ENCODE measurements at regions not wholly inside any gene's neighbourhood (a gene's known extent, or its start where the extent isn't known, plus 50 kb on each side); places are given as distances from the start of the nearest gene placed in this dataset.
A peak's percentile ranks its signal among the peaks of the same experiment; 100 is the strongest.

DNA sequence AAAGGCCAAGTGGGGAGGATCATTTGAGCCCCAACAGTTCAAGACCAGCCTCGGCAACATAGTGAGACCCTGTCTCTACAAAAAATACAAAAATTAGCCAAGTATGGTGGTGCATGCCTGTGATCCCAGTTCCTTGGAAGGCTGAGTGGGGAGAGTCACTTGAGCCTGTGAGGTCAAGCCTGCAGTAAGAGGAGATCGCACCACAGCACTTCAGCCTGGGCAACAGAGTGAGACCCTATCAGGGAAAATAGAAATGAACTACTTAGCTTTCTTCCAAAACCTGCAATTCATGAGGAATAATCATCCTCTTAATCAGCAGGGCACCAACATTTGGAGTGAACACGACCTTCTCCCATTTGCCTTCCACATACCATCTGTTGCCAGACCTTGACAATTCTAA, 96.1 kb downstream of the OR2K2 start:
- DNase-seq (ENCODE audit: low read depth), result no peak
- TF ChIP-seq CTCF (IDR thresholded peaks at IDR 0.05; ENCODE audit: insufficient read depth, low read depth, low read length, missing control alignments), result no peak

DNA sequence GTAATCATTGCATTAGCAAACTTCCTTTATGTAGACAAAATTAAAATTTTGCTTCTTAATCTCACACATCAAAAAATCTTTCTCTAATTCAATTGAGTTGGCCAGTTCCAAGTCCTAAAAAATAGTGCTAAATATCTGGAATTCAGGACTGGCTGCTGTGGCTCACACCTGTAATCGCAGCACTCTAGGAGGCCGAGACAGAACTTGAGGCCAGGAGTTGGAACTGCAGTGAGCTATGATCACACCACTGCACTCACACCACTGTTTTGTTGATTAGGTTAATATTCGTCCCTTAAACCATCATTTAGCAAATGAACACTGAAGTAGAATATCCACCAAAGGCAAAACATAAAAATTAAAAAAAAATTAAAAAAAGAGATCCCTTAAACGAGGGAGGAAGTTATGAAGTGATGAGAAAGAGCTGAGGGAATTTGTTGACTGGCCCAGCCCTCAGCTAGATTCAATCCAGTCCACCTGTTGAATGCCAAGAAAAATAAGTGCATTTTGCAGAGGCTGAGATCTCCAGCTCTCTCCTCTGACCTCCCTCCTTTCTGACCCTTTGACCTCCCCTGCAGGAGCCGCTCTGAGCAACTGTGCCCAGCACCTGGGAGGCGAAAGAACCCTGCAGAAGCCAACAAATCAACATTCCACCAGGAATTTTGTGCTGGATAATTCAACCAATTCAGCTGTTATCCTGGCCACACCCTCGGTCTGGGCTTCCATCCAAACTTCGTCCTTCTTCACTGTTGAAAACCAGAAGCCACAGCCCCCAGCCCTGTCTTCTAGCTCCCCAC, 96.8 kb downstream of the OR2K2 start:
- DNase-seq (ENCODE audit: low read depth), result no peak
- H3K4me3 ChIP-seq (ENCODE audit: low read depth, low read length), result no peak overlapping the region
- no peak for TF ChIP-seq CTCF (IDR thresholded peaks at IDR 0.05; ENCODE audit: insufficient read depth, low read depth, low read length, missing control alignments)

More for the DNA sequence above, 96.1 kb downstream of the OR2K2 start:
- no peak overlapping the region for H3K4me3 ChIP-seq (ENCODE audit: low read depth, low read length)

DNA sequence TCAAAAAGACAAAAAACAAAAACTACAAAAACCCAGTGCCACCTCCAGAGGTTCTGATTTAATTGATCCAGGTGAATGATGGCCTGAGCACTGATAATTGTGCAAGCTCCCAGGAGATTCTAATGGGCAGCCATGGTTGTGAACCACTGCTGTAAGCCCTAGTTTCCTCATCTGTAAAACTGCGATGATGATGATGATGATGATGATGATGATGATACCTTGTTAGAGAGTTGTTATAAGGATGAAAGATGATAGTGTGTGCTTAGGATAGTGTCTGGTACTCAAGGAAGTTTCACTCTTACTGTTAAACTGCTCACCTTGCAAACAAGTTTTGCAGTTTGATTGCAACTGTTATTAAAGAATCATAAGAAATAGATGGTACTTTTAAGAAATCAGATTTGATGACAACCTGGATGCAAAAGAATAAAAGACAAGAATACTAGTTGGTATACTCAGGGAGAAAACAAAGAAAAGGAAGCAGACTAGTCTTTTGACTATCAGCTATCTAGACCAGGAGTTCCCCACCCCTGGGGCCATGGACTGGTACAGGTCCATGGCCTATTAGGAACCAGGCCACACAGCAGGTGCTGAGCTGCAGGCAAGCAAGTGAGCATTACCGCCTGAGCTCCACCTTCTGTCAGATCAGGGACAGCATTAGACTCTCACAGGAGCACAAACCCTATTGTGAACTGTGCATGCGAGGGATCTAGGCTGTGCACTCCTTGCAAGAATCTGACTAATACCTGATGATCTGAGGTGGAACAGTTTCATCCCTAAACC, 98.0 kb downstream of the OR2K2 start:
- no peak for TF ChIP-seq CTCF (IDR thresholded peaks at IDR 0.05; ENCODE audit: insufficient read depth, low read depth, low read length, missing control alignments)
- peak; percentile 37 for DNase-seq (ENCODE audit: low read depth)
- H3K4me3 ChIP-seq (ENCODE audit: low read depth, low read length), result no peak overlapping the region

- peak; percentile 2 for DNase-seq (ENCODE audit: low read depth)
- no peak overlapping the region for H3K4me3 ChIP-seq (ENCODE audit: low read depth, low read length)
- no peak for TF ChIP-seq CTCF (IDR thresholded peaks at IDR 0.05; ENCODE audit: insufficient read depth, low read depth, low read length, missing control alignments)
Measured at GRCh38 chr9:111222757-111223156, 107.3 kb downstream of the OR2K2 start.

- TF ChIP-seq CTCF (IDR thresholded peaks at IDR 0.05; ENCODE audit: insufficient read depth, low read depth, low read length, missing control alignments), result no peak
- H3K4me3 ChIP-seq (ENCODE audit: low read depth, low read length), result no peak overlapping the region
- DNase-seq (ENCODE audit: low read depth), result no peak
Measured at GRCh38 chr9:111212874-111213273, 117.2 kb downstream of the OR2K2 start.

DNA sequence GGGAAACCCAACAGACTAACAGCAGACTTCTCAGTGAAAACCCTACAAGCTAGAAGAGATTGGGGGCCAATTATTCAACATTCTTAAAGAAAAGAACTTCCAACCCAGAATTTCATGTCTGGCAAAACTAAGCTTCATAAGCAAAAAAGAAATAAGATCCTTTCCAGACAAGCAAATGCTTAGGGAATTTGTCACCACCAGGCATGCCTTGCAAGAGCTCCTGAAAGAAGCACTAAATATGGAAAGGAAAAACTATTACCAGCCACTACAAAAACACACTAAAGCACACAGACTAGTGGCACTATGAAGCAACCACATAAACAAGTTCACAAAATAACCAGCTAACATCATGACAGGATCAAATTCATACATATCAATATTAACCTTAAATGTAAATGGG, 131.1 kb downstream of the OR2K2 start:
- TF ChIP-seq CTCF (IDR thresholded peaks at IDR 0.05; ENCODE audit: insufficient read depth, low read depth, low read length, missing control alignments), result no peak
- no peak for DNase-seq (ENCODE audit: low read depth)

More for the DNA sequence above, 131.1 kb downstream of the OR2K2 start:
- H3K4me3 ChIP-seq (ENCODE audit: low read depth, low read length), result no peak overlapping the region

All from GM12865 (cell line).